HEK293T (cell line): ENCODE measurements at regions not wholly inside any gene's neighbourhood (a gene's known extent, or its start where the extent isn't known, plus 50 kb on each side); places are given as distances from the start of the nearest gene placed in this dataset.

Experiments
- ARNT ChIP-seq: fragments of 450-650 bp; IDR thresholded peaks from 2 replicates; pipeline ENCODE4 v1.6.1; 2017; ENCODE audit warnings: mild to moderate bottlenecking
- BHLHE40 ChIP-seq: fragments of 450-650 bp; IDR thresholded peaks from 2 replicates; pipeline ENCODE4 v1.6.1; 2016; ENCODE audit warnings: mild to moderate bottlenecking, moderate library complexity, borderline replicate concordance
- CTBP1 ChIP-seq: fragments of 450-650 bp; IDR thresholded peaks from 2 replicates; pipeline ENCODE4 v1.6.1; 2016; ENCODE audit warnings: borderline replicate concordance
- ELF4 ChIP-seq: fragments of 450-650 bp; IDR thresholded peaks from 2 replicates; pipeline ENCODE4 v1.6.1; 2017; ENCODE audit warnings: antibody characterized with exemption
- FOXA1 ChIP-seq: fragments of 450-650 bp; IDR thresholded peaks from 2 replicates; pipeline ENCODE4 v1.6.1; 2016; ENCODE audit warnings: mild to moderate bottlenecking
- FOXK2 ChIP-seq: fragments of 450-650 bp; IDR thresholded peaks from 2 replicates; pipeline ENCODE4 v1.6.1; 2016; ENCODE audit warnings: mild to moderate bottlenecking
- FOXM1 ChIP-seq: fragments of 450-650 bp; IDR thresholded peaks from 2 replicates; pipeline ENCODE4 v1.6.1; 2017; ENCODE audit warnings: mild to moderate bottlenecking, borderline replicate concordance
- NFRKB ChIP-seq: fragments of 450-650 bp; IDR thresholded peaks from 2 replicates; pipeline ENCODE4 v1.6.1; 2016; ENCODE audit warnings: mild to moderate bottlenecking, moderate library complexity
- SP1 ChIP-seq: fragments of 450-650 bp; IDR thresholded peaks from 2 replicates; pipeline ENCODE4 v1.6.1; 2017
- TARDBP ChIP-seq: fragments of 450-650 bp; IDR thresholded peaks from 2 replicates; pipeline ENCODE4 v1.6.1; 2016
- ZNF384 ChIP-seq: fragments of 450-650 bp; IDR thresholded peaks from 2 replicates; pipeline ENCODE4 v1.6.1; 2016
- TF ChIP-seq, protein P1 (sequence below): fragments of 450-650 bp; IDR thresholded peaks from 2 replicates; pipeline ENCODE4 v1.6.1; 2016

GRCh38 chr11:12618743-12619540, 55.3 kb upstream of the TEAD1 start:
- TF ChIP-seq FOXA1 (no peak), SP1 (no peak), TARDBP (no peak), BHLHE40 (no peak), NFRKB (no peak), ZNF384 (no peak), CTBP1 (no peak), ELF4 (no peak), FOXM1 (no peak), FOXK2 (no peak), ARNT (no peak)
- TF ChIP-seq, protein P1, sequence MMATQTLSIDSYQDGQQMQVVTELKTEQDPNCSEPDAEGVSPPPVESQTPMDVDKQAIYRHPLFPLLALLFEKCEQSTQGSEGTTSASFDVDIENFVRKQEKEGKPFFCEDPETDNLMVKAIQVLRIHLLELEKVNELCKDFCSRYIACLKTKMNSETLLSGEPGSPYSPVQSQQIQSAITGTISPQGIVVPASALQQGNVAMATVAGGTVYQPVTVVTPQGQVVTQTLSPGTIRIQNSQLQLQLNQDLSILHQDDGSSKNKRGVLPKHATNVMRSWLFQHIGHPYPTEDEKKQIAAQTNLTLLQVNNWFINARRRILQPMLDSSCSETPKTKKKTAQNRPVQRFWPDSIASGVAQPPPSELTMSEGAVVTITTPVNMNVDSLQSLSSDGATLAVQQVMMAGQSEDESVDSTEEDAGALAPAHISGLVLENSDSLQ = no peak
